Calu3 (cell line): ENCODE measurements at regions not wholly inside any gene's neighbourhood (a gene's known extent, or its start where the extent isn't known, plus 50 kb on each side); places are given as distances from the start of the nearest gene placed in this dataset.

Source experiments
- BruUV-seq: library from RNA; stranded (reverse); fragments of 400-500 nt; replicated peaks from 2 replicates; lab custom pipeline; 2021; lab: Mats Ljungman, UMichigan
- CTCF ChIA-PET: fragments of 300-600 bp; sonication (Branson Sonifier 250); formaldehyde crosslinking; loops from one replicate; lab custom pipeline; 2022; ENCODE audit warnings: antibody characterized with exemption; lab: Charles Lee
- DNase-seq: peaks from one replicate; pipeline ENCODE4 v3.0.0; 2022
- H3K27ac Mint-ChIP-seq: one replicate; pipeline ENCODE4 v1.8.0; 2022; ENCODE audit warnings: mixed read lengths; ENCODE audit not compliant: unreplicated experiment
- H3K27me3 Mint-ChIP-seq: one replicate; pipeline ENCODE4 v1.8.0; 2022; ENCODE audit warnings: mixed read lengths; ENCODE audit not compliant: unreplicated experiment
- H3K36me3 Mint-ChIP-seq: one replicate; pipeline ENCODE4 v1.8.0; 2022; ENCODE audit warnings: mild to moderate bottlenecking, moderate library complexity, mixed read lengths; ENCODE audit not compliant: insufficient read depth, unreplicated experiment
- H3K4me1 Mint-ChIP-seq: one replicate; pipeline ENCODE4 v1.8.0; 2022; ENCODE audit warnings: mild to moderate bottlenecking, low read depth, mixed read lengths; ENCODE audit not compliant: unreplicated experiment
- H3K4me3 Mint-ChIP-seq: one replicate; pipeline ENCODE4 v1.8.0; 2022; ENCODE audit warnings: mild to moderate bottlenecking, low read depth, moderate library complexity, mixed read lengths; ENCODE audit not compliant: unreplicated experiment
- H3K9me3 Mint-ChIP-seq: one replicate; pipeline ENCODE4 v1.8.0; 2022; ENCODE audit warnings: low read depth, mixed read lengths; ENCODE audit not compliant: unreplicated experiment
- CTCF ChIP-seq: fragments of 200-600 bp; IDR thresholded peaks from one replicate; pipeline ENCODE4 v1.8.0; 2022; ENCODE audit warnings: antibody characterized with exemption; ENCODE audit not compliant: unreplicated experiment
- intact Hi-C: fragments of 100-400 bp; cut with micrococcal nuclease; formaldehyde crosslinking; loops from one replicate; pipeline ENCODE4 v1.10.0; 2022; ENCODE audit not compliant: unreplicated experiment

DNA sequence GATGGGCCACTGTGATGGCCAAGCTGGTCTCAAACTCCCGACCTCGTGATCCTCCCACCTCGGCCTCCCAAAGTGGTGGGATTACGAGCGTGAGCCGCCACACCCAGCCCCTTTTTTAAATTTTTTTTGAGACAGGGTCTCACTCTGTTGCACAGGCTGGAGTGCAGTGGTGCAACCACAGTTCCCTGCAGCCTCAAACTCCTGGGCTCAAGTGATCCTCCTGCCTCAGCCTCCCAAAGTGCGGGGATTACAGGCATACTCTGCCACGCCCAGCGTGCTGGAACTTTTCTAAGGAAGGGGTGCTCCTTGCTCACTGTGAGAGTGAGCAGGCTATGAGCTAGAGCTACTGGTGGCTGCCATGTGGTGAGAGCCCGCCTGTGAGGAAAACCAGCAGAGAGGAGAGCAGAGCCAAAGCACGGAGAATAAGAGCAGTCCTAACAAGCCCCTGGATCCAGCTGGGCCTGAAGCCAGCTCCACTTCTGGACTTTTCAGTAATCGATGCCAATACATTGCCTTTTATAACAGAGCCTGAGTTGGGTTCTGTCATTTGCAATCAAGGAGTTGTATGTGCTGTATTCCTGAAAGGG lies 75.5 kb upstream of the UNC5A start:
- Mint-ChIP-seq H3K27ac (no peak overlapping the region), H3K4me1 (no peaks in the 10 kb centered on the region), H3K9me3 (no peaks in the 10 kb centered on the region), H3K36me3 (no peaks in the 10 kb centered on the region), H3K27me3 (peaks cover 100% of the 10 kb centered on the region), H3K4me3 (no peak overlapping the region)
- intact Hi-C loops: no loop called here
- TF ChIP-seq CTCF: no peak
- no TSS peak for BruUV-seq
- DNase-seq: no peak
- CTCF ChIA-PET: interaction anchor here (0.8 kb wide), 1 partner anchor 9 kb away, joined by 8 read pairs; no protein-coding TSS in a partner anchor

GRCh38 chr5:176735383-176736265 lies 74.7 kb upstream of the UNC5A start:
- Mint-ChIP-seq H3K27me3 (peaks cover 100% of the 10 kb centered on the region), H3K27ac (no peak overlapping the region), H3K4me1 (no peaks in the 10 kb centered on the region), H3K9me3 (no peaks in the 10 kb centered on the region), H3K4me3 (no peak overlapping the region), H3K36me3 (no peaks in the 10 kb centered on the region)
- no TSS peak for BruUV-seq
- TF ChIP-seq CTCF: no peak
- DNase-seq: no peak
- intact Hi-C loops: no loop called here
- CTCF ChIA-PET: interaction anchor here (1.0 kb wide), 1 partner anchor 87 kb away, joined by 3 read pairs; no protein-coding TSS in a partner anchor

- CTCF ChIA-PET: interaction anchor here (1.0 kb wide), 1 partner anchor 87 kb away, joined by 3 read pairs; no protein-coding TSS in a partner anchor
- Mint-ChIP-seq H3K36me3 (no peaks in the 10 kb centered on the region), H3K9me3 (no peaks in the 10 kb centered on the region), H3K4me1 (no peaks in the 10 kb centered on the region), H3K27me3 (peaks cover 100% of the 10 kb centered on the region), H3K4me3 (no peak overlapping the region), H3K27ac (no peak overlapping the region)
- intact Hi-C loops: no loop called here
- BruUV-seq: no TSS peak
- no peak for DNase-seq
- no peak for TF ChIP-seq CTCF
Observed at GRCh38 chr5:176736301-176736930, 73.9 kb upstream of the UNC5A start.

DNA sequence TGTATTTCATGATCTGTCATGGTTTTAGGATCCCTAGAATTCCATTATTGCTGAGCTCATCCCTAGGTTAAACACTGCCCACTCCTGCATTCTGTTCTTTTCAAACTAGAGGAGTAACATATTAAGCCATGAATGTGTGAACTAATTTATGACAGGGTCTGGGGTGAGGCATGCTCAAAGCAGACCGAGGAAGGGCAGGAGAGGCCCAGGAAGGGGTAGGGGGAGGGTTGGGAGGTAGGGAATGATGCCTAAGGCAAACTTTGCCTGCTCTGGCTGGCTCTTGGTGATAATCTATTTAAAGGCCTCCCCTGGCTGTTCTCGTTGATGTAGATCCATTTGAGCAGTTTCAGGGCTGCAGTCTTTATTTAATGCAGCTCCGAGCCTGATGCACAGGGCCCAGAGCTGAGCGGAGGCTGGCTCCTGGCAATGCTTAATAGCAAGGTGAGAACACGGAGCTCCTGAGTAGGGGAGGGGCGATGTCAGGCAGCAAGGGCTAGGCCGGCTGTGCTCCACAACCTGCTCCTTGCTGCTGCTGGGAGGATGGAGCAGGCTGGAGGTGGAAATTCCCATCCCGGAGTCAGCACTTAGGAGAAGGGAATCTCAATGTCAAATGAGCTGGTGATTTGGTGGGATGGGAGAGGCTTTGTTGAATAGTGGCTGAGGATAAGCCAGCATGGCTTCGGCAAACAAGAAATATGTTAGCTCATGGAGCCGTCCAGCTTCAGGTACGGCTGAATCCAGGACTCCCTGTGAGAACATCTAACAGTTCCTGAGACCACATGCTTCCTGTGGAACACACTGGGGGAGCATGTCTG lies 73.2 kb upstream of the UNC5A start:
- intact Hi-C loops: no loop called here
- H3K36me3 Mint-ChIP-seq: no peaks in the 10 kb centered on the region
- BruUV-seq: no TSS peak
- H3K27ac Mint-ChIP-seq: no peak overlapping the region
- no peak for DNase-seq
- no peak for TF ChIP-seq CTCF
- CTCF ChIA-PET: interaction anchor here (1.0 kb wide), 1 partner anchor 86 kb away, joined by 3 read pairs; no protein-coding TSS in a partner anchor
- H3K27me3 Mint-ChIP-seq: peaks cover 100% of the 10 kb centered on the region
- H3K4me1 Mint-ChIP-seq: no peaks in the 10 kb centered on the region
- no peak overlapping the region for H3K4me3 Mint-ChIP-seq
- no peaks in the 10 kb centered on the region for H3K9me3 Mint-ChIP-seq
